Skin epidermis (tissue), 12 donors: ENCODE measurements at regions not wholly inside any gene's neighbourhood (a gene's known extent, or its start where the extent isn't known, plus 50 kb on each side); places are given as distances from the start of the nearest gene placed in this dataset.
A peak's percentile ranks its signal among the peaks of the same experiment; 100 is the strongest.

Experiments used
- H3K27ac ChIP-seq, 21 experiments: fragments of 200-600 bp; sonication (generic) in 11 of 21; one replicate each; pipeline ENCODE4 v1.5.0; 2020; ENCODE audit warnings: mild to moderate bottlenecking in 3 of 21, inconsistent platforms in 2 of 21, moderate library complexity in 2 of 21
- H3K4me3 ChIP-seq, 7 experiments: fragments of 200-600 bp; sonication (generic) in 2 of 7; one replicate each; pipeline ENCODE4 v1.5.0; 2020; ENCODE audit warnings: inconsistent platforms in 2 of 7, mild to moderate bottlenecking in 2 of 7, moderate library complexity in 1 of 7

- Histone ChIP-seq H3K27ac (no peak overlapping the region), H3K4me3 (no peak overlapping the region)
Measured at GRCh38 chr10:106474876-106475275, 689.6 kb downstream of the SORCS1 start.

- Histone ChIP-seq H3K4me3 (no peak overlapping the region), H3K27ac (no peak overlapping the region)
Measured at GRCh38 chr10:106473129-106473685, 691.3 kb downstream of the SORCS1 start.

DNA sequence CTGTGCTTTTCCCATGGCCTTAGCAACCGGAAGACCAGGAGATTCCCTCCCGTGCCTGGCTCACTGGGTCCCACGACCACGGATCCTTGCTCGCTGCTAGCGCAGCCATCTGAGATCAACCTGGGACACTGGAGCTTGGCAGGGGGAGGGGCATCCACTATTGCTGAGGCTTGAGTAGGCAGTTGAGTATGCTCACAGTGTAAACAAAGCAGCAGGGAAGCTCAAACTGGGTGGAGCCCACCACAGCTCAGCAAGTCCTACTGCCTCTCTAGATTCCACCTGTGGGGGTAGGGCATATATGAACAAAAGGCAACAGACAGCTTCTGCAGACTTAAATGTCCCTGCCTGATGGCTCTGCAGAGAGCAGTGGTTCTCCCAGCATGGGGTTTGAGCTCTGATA is 697.0 kb downstream of the SORCS1 start:
- Histone ChIP-seq H3K4me3 (no peak overlapping the region), H3K27ac (no peak overlapping the region)

GRCh38 chr10:106457522-106457921 is 707.0 kb downstream of the SORCS1 start:
- Histone ChIP-seq H3K27ac (no peak overlapping the region), H3K4me3 (no peak overlapping the region)

DNA sequence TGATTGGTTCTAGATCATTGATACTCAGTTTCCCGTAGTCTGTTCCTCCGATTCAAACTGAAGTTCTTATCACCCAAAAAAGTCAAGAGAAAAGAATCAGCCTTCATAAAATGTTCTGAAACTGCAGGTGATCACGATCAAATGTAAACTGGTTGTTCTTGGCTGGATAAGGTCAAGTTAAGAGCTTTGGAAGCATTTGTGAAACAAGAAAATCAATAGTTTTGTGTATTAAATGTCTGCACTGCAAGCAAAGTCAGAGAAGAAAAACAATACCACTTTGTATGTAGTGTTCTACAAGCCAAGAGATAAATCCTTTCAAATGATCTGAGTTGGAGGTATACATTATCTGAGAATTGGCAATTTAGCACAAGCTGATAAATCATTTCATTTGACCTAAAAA is 710.3 kb downstream of the SORCS1 start:
- no peak overlapping the region for H3K4me3 ChIP-seq
- no peak overlapping the region for H3K27ac ChIP-seq

GRCh38 chr10:106450966-106451365 is 713.5 kb downstream of the SORCS1 start:
- H3K27ac ChIP-seq, result no peak overlapping the region
- no peak overlapping the region for H3K4me3 ChIP-seq

DNA sequence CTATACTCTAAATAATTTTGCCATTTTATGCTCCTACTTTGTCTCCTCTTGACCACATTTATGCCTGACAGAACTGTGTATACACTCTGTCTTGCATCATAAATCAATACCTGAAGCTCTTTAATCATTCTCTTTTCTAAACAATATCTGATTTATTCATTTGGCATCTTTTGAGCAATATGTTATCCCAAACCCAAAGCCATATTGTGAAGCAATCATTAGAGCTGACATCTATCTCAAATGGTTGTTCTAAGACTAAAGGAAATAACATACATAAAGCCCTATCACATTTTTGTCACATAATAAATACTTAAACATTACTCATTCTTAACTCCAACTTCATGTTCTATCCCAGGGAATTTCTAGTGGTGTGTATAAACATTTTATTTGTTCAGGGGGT is 717.6 kb downstream of the SORCS1 start:
- Histone ChIP-seq H3K27ac (no peak overlapping the region), H3K4me3 (no peak overlapping the region)

DNA sequence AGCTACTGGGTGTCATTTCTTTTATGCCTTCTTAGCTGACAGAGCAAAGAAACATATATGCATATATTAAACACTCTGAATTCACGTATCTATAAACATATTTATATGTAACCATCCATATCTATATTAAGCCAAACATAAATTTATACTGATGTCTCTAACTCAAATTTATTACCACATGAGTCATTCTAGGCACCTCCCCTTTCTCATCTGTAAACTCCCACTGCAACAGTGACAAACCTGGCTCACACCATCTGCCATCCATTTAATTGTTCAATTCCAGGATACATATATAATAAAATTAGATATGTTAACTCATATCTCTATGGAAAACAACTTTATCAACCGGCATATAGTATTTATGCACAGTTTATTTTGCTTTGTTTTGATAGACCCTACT is 722.3 kb downstream of the SORCS1 start:
- H3K27ac ChIP-seq, result no peak overlapping the region
- H3K4me3 ChIP-seq, result no peak overlapping the region

DNA sequence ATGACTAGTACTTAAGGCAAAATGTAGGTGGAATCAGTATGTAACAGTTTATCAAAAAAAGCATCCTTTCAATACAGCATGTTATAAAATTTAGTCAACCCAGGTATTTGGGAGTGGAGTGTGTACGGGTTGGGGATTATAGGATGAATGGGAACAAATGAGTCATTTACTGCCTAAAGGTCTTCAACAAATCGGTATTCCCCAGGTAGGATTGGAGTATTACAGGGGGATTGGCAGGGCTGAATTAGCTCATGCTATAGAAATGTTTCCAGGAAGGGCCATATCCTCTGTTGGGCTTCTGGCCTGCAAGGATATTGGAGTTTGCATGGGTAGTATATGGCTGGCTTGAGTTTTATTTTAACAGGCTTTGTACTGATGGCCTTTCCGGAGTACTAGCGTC is 723.7 kb downstream of the SORCS1 start:
- Histone ChIP-seq H3K4me3 (no peak overlapping the region), H3K27ac (no peak overlapping the region)

DNA sequence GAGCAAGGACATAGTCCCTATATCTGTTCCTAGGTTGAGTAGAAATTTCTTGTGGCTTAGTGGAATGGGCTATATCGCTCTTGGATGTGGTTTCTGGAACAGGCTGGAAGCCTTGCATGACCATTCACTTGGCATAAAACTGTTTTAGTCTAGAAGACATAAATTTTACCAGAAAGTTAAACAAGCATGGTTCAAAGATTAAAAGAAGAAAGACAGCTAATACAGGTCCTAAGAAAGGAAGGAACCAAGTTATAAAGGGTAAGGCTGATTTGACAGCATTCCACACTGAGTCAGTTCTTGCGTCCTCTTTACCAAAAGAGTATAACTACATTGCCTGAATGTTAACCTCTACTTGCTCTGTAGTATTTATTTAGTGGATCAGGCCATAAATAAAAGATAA is 724.2 kb downstream of the SORCS1 start:
- H3K27ac ChIP-seq, result peak overlapping the region in 1 of 21 experiments; percentile 74
- no peak overlapping the region for H3K4me3 ChIP-seq

DNA sequence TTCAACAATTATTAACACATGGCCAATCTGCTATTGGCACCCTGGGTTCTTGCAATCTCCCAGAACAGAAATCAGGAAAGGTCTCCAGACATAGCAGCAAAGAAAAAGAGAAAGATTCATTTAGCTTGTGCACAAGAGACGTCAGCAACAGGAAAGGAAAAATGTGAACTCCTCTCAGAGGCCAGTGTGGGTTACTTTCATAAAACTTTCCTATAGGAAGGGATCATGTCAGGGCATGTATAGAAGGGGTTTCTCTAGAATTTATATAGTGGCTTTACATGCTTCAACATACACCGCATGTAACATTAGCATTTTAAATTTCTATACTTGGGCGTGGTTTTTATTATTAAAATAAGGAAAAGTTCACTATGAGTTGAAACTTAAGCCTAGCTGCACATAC is 725.1 kb downstream of the SORCS1 start:
- no peak overlapping the region for H3K27ac ChIP-seq
- no peak overlapping the region for H3K4me3 ChIP-seq

DNA sequence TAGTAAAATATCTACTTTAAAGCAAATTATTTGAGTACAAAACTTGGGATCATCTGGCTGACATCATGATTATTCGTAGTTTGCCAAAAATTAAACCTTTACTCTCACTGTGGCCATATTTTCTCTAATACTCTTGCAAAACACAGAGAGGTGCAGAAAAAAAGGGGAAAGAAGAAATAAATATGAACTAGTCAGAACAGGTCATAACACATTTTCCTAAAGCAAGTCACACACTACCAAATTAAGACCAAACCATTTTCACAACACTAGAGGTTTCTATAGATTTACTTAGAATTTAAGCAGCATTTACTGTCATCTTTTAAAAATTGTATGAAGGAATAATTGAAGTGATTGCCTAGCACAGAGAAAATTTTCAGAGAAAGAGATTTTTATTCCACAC is 726.1 kb downstream of the SORCS1 start:
- H3K4me3 ChIP-seq, result no peak overlapping the region
- H3K27ac ChIP-seq, result no peak overlapping the region

DNA sequence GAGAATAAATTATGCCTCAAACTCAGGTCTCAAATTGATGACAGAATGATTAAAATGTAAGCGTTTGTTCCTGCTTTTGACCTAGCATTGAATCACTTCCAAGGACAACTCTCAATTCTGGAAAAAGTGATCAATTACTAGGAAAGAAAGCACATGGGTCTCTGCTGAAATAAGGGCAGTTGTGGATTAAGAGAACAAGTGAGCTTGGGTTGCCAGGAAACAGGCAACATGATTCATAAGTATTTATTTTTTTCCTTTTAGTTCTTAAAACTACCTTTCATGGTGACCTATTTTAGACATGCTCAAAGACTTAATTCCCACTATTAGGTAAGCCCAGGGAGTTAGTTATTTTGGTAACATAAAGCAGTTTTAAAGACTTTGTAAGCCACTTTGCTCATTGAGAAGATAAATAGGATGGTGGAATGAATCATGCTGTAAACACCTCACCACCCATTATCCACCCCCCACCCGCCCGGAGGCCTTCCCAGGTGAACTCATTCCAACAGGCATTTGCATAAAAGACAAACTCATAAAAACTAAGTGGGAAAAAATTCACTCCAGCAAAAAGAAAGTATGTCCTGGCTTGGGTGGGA is 728.3 kb downstream of the SORCS1 start:
- no peak overlapping the region for H3K4me3 ChIP-seq
- no peak overlapping the region for H3K27ac ChIP-seq

DNA sequence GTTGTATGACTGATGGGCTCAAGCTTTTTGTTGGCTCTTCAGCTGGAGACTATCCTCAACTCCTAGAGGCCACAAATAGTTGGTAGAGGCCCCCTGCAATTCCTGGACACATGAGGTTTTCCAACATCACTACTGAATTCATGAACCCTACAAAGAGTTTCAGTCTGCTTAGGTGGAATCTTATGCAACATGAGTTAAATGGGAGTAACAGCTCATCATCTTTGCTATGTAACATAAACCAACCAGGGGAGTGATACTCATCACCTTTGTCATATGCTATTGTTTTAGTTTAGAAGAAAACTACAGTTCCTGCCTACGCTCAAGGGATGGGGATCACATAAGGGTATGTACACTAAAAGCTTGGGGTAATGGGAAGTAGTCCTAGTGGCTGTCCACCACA is 729.4 kb downstream of the SORCS1 start:
- Histone ChIP-seq H3K27ac (no peak overlapping the region), H3K4me3 (no peak overlapping the region)

GRCh38 chr10:106424981-106425380 is 739.5 kb downstream of the SORCS1 start:
- Histone ChIP-seq H3K4me3 (no peak overlapping the region), H3K27ac (no peak overlapping the region)

DNA sequence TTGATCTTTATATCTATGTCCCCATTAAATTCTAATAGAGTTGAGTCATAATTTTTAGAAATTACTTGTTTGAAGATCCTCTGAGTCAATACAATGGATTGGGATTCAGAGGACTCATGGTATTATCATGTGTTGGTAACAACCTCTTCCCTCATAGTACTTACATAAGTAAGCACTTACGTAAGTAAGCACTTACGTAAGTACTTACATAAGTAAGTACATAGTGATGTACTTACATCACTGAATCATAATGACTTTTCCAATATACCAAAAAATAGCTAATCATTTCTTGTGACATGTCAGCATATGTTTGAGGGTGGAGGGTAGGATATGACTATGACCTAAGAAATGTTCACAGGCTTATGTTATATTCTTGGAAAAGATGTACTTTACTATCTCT is 740.5 kb downstream of the SORCS1 start:
- H3K4me3 ChIP-seq, result no peak overlapping the region

DNA sequence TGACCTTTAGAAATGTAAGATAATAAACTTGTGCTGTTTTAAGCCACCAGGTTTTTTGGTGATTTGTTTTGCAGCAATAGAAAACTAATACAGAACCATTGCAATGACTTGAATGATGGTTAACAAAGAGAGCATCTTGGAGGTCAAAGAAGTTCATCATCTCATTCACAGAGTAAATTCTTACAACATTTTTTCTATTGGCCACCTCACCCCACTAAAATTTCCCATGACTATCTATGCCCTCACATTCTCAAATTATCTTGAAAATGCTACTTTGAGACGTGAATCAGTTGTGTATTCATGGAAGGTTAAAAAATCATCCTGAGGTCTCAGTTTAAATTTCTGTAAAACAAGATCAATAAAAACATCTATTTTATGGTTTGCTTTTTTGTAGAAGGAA is 754.2 kb downstream of the SORCS1 start:
- no peak overlapping the region for H3K4me3 ChIP-seq
- H3K27ac ChIP-seq, result no peak overlapping the region

More for the DNA sequence above, 740.5 kb downstream of the SORCS1 start:
- no peak overlapping the region for H3K27ac ChIP-seq

DNA sequence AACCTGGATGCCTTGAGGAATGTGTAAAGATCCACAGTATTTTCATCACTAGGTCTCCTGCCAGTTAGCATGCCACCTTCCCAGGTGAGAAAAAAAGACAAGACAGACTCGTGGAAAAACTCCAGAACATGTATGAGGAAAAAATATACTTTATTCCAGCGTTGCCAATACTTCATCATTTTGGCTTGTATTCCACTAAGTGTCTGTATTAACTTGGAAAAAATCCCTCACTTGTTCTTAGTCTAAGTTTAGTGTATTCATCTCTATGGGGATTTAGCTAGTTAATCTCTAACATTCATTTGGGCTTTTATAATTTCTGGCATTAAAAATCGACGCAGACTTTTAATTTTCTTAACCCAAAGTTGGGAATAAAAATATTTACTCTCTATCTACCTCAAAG is 759.4 kb downstream of the SORCS1 start:
- H3K27ac ChIP-seq, result no peak overlapping the region
- no peak overlapping the region for H3K4me3 ChIP-seq

GRCh38 chr10:106402458-106402857 is 762.0 kb downstream of the SORCS1 start:
- no peak overlapping the region for H3K4me3 ChIP-seq
- no peak overlapping the region for H3K27ac ChIP-seq

DNA sequence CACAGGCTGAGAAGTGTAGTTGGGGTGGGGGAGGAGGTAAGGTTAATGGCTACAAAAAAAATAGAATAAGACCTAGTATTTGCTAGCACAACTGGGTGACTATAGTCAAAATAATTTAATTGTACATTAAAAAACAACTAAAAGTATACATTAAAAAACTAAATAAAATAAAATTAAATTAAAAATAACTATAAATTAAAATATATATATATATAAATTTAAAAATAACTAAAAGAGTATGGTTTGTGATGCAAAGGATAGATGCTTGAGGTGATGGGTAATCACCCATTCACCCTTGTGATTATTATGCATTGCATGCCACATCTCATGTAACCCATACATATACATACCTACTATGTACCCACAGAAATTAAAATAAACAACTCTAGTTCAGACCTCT is 762.5 kb downstream of the SORCS1 start:
- Histone ChIP-seq H3K27ac (no peak overlapping the region), H3K4me3 (no peak overlapping the region)

DNA sequence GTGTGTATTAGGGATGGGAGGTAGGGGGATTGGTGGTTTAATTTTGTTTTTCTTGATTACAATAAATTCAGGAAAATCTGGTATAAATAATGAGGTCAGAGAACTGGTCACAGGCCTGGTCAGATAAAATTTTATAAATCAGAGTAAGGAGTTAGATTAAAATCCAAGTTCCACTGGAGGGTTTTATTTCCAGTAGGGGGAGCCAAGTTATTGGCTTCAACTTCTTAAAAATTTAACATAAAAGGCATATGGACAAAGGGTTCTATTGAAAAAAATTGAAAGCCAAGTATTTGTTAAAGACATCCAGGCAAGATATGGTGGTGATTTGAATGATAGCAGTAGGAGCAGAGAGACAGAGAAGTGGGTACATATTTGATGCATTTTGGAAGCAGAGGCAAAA is 763.3 kb downstream of the SORCS1 start:
- Histone ChIP-seq H3K27ac (no peak overlapping the region), H3K4me3 (no peak overlapping the region)

- no peak overlapping the region for H3K27ac ChIP-seq
- no peak overlapping the region for H3K4me3 ChIP-seq
Measured at GRCh38 chr10:106399112-106399511, 765.4 kb downstream of the SORCS1 start.
